Activated naive CD4-positive, alpha-beta T cell treated with anti-CD3 and anti-CD28 coated beads, Interleukin-2, amount 50 U/mL, for 72 hours (primary cell): ENCODE measurements at regions not wholly inside any gene's neighbourhood (a gene's known extent, or its start where the extent isn't known, plus 50 kb on each side); places are given as distances from the start of the nearest gene placed in this dataset.
"Not testable (repeated sequence)": the region's sequence is repeated elsewhere in the genome, so short reads cannot be mapped to it uniquely, and the experiment has no call there.

Experiments used
- ATAC-seq, 2 donors: fragments of 150-1000 bp; cut with Tn5 transposase; 2 replicates each; pipeline ENCODE4 v1.10.0; 2021; ENCODE audit warnings: mild to moderate bottlenecking in 2 of 2, moderate library complexity in 2 of 2
- DNase-seq, 2 donors: peaks; one replicate each; pipeline ENCODE4 v3.0.0; 2021 to 2022; ENCODE audit warnings: low spot score in 2 of 2
- H3K27ac Mint-ChIP-seq, 2 donors: one replicate each; pipeline ENCODE4 v1.8.0; 2022; ENCODE audit warnings: mild to moderate bottlenecking in 2 of 2, mixed read lengths in 2 of 2
- H3K36me3 Mint-ChIP-seq, 2 donors: one replicate each; pipeline ENCODE4 v1.8.0; 2022; ENCODE audit warnings: mixed read lengths in 2 of 2
- H3K9me3 Mint-ChIP-seq, 2 donors: one replicate each; pipeline ENCODE4 v1.8.0; 2022; ENCODE audit warnings: mixed read lengths in 2 of 2

DNA sequence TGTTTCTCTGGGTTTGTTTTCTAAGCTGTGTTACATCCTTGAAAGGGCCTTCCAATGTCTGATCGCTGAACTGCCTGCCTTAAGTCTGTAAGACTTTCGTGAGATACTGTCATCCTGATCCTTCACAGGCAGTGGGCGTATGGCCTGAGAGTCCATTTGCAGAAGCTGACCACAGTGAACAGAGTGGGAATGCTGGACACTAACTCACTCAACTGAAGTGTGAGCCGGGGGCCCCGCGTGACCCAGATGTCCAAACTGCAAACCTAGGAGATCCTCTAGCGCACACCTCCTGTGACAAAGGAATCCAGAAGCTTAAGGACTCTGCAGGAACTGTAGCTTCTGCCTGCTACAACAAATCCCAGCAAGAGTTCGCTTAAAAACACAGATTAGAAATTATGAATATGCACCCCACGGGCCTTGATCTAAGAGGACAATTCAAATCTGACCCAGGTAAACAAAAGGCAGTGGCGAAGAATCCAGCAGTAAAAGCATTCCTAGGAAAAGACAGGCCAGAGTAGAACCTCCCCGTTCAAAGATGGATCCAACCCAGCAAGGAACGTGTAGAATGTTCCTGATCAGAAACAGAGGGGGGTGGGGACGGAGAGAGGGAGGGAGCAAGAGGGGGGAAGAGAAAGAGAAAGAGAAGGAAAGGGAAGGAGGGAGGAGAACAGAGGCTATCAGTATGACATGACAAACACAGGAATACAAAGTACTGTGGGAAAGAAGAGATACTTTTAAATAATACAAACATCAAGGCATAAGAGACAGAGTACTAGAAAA lies 135.0 kb upstream of the AFDN start:
- Mint-ChIP-seq H3K27ac (no peak overlapping the region), H3K9me3 (peaks cover 2 to 4% of the 10 kb centered on the region in 2 donors), H3K36me3 (no peaks in the 10 kb centered on the region)
- ATAC-seq (no peak), DNase-seq (no peak)

DNA sequence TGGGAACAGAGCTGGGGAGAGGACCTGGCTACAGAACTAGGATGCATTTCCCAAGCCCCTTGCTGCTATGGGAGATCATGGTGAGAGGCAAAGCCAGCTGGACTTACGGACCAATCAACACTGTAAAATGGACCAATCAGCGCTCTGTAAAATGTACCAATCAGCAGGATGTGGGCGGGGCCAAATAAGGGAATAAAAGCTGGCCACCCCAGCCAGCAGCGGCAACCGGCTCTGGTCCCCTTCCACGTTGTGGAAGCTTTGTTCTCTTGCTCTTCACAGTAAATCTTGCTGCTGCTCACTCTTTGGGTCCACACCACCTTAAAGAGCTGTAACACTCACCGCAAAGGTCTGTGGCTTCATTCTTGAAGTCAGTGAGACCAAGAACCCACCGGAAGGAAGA lies 133.2 kb upstream of the AFDN start:
- H3K27ac Mint-ChIP-seq, ATAC-seq, H3K9me3 Mint-ChIP-seq, H3K36me3 Mint-ChIP-seq, DNase-seq: not testable (repeated sequence)

DNA sequence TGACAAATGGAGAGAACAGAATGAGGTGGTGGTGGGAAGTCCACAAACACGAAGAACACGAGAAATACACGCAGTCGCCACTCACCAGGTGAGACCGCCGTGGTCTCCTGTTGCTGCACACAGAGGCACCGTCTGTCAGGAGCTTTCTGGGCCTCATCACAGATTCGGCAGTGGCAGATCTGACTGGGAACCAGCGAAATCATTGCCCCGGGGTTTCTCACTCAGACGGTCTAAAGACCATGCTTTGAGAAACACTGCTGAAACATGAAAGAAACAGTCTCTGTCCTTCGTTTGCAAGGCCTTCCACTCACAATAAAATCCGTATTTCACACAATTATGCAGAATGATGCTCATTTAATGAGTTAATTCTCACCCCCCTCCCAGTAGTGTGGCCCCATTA lies 130.9 kb upstream of the AFDN start:
- ATAC-seq (no peak), DNase-seq (no peak)
- Mint-ChIP-seq H3K36me3 (no peaks in the 10 kb centered on the region), H3K9me3 (peaks cover 0 to 4% of the 10 kb centered on the region in 2 donors), H3K27ac (no peak overlapping the region)

DNA sequence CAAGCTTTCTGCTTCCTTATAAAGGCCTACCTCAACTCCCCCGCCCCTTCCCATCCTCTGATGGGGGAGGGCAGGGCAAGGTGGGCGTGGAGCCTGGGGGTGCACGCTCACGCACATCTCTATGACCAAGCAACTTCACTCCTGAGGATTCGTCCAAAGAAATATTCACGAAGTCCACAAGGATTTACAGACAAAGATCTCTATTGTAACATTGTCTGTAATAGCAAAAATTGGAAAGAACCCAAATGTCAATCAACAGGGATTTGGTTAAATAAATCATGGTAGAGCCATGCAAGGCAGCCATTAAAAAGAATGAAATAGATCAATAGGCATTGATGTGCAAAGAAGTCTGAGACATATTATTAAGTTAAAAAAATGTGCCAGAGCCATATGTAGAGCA lies 130.4 kb upstream of the AFDN start:
- H3K27ac Mint-ChIP-seq, result no peak overlapping the region
- no peak for ATAC-seq

DNA sequence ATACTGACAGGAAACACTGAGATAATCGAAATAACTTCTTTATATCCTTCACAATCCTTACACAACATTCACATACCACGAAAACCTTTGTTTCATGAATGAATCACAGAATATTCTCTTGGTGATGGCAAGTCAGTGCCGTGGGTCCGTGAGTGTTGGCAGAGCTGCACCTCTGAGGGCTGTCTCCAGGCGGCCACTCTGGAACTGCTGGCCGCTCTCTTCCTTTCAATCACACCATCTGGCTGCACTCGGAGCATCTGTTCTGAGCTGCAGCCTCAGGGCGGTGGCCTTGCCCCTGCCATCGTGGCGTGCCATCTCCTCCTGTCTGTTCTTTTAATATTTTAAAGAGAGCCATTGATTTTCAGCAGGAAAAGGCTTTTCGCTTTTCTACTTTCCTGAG lies 129.4 kb upstream of the AFDN start:
- no peak overlapping the region for H3K27ac Mint-ChIP-seq
- no peaks in the 10 kb centered on the region for H3K36me3 Mint-ChIP-seq
- peaks cover 0 to 4% of the 10 kb centered on the region in 2 donors for H3K9me3 Mint-ChIP-seq
- DNase-seq, result no peak
- no peak for ATAC-seq

More for the DNA sequence above, 130.4 kb upstream of the AFDN start:
- no peak for DNase-seq
- no peaks in the 10 kb centered on the region for H3K36me3 Mint-ChIP-seq
- H3K9me3 Mint-ChIP-seq, result peaks cover 0 to 4% of the 10 kb centered on the region in 2 donors

DNA sequence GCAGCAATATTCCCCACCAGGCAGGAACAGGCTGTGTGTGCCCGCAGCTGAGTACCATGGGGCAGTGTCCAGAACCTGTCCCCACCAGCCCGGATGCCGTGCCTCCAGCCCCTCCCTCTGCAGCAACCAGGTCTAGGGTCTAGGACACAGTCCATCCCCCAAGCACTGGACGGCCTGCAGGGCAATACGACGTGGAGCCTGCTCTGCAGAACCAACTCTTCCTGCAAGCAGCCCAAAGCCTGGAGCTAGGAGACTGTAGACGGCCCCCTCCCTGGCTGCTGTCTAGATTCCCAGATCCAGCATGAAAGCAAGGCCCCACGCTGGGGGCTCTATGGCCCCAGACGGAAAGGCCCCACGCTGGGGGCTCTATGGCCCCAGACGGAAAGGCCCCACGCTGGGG lies 128.2 kb upstream of the AFDN start:
- Mint-ChIP-seq H3K36me3 (no peaks in the 10 kb centered on the region), H3K9me3 (peaks cover 0 to 4% of the 10 kb centered on the region in 2 donors), H3K27ac (peak overlapping the region in 1 of 2 donors; percentile 88)
- ATAC-seq (no peak), DNase-seq (no peak)

DNA sequence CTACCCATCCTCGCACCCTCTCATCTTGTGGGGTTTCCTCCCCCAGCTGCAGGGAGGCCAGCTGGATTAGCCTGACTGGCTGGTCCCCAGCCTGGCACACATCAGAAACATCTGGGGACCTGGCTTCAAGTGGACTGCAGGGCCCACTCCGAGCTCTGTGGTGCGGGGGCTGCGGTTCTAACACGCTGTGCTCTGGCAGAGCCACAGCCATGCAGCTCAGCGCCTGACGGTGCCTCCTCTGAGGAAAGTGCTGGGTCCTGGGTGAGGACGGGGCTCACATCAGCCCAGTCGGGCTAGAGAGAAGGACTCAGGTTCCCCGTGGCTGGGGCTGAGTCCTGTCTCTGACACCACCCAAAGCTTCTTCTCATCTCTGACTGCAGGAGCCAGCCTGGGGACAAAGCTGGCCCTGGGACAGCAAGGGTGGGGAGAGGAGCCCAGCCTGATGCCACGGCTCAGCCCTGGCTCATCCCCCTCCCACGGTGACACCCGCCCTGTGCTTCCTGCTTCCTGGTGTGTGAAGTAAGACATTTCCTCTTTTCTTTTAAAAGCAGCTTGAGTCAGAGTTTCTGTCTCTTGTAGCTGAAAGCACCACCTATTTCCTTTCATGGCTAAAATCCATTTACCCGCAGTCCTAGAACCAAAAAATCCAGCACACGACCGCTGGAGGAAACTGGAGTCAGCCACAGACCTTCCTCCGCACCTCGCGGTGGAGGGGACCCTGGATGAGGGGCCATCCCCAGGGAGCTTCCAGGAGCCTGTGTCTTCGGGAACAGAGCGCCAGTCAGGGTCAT lies 127.4 kb upstream of the AFDN start:
- Mint-ChIP-seq H3K36me3 (no peaks in the 10 kb centered on the region), H3K27ac (peak overlapping the region; percentile 88 to 92), H3K9me3 (peaks cover 0 to 2% of the 10 kb centered on the region in 2 donors)
- DNase-seq (peak; percentile 55 to 66), ATAC-seq (peak; percentile 93 to 95)

DNA sequence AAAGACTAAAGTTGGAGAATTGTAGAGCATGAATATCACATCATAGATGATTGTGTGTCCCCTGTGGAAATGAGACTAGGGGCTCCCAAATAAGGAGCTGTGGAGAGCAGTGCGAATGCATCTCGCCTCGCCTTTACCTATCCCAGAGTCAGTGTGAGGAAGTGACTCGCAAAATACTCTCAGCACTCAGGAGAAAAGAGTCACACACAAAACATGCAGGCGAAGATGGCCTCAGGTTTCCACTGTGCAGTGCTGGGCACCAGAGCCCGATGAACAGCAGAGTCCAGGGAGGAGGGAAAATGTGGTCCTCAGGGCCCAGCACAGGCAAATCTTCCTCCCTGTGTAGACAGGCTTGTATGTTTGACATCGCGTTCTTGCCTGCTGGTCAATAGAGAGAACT lies 126.5 kb upstream of the AFDN start:
- no peaks in the 10 kb centered on the region for H3K36me3 Mint-ChIP-seq
- no peaks in the 10 kb centered on the region for H3K9me3 Mint-ChIP-seq
- no peak for ATAC-seq
- DNase-seq, result no peak
- no peak overlapping the region for H3K27ac Mint-ChIP-seq

DNA sequence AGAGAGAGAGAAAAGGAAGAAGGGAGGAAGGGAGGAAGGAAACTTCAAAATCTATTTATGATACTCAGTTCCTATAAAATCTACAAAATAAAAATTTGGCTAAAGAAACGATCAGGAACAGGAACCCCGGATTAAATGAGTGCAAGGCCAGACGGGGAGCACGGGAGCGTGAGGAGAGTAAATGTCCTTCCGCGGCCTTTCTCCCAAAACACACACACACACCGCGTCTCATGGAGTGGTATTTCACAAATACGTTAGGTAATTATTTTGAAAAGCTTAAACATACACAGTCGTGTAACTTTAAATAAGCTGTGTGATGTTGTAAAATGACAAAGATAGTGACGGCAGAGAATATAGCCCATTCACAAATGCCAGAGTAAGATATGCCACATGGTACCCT lies 125.7 kb upstream of the AFDN start:
- Mint-ChIP-seq H3K9me3 (no peaks in the 10 kb centered on the region), H3K27ac (no peak overlapping the region), H3K36me3 (no peaks in the 10 kb centered on the region)
- ATAC-seq, result no peak
- DNase-seq, result no peak

DNA sequence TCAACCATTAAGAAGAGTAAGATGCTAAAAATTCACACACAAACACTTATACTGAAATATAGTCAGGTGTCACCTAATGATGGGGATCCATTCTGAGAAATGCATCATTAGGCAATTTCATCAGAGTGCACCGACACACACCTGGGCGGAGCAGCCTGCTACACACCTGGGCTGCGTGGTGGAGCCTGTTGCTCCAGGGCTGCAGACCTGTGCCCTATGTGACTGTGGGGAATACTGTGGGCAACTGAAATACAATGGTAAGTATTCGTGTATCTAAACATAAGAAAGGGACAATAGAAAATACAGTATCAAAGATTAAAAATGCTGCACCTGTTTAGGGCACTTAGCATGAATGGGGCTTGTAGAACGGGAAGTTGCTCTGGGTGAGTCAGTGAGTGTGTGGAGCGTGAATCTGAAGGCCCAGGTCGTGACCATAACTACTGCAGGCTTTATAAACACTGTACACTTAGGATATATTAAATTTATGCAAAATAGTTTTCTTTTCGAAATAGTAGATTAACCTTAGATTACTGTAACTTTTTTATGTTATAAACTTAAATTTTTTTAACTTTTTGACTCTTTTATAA lies 124.4 kb upstream of the AFDN start:
- Mint-ChIP-seq H3K9me3 (no peaks in the 10 kb centered on the region), H3K27ac (no peak overlapping the region), H3K36me3 (no peaks in the 10 kb centered on the region)
- DNase-seq, result no peak
- ATAC-seq, result no peak

DNA sequence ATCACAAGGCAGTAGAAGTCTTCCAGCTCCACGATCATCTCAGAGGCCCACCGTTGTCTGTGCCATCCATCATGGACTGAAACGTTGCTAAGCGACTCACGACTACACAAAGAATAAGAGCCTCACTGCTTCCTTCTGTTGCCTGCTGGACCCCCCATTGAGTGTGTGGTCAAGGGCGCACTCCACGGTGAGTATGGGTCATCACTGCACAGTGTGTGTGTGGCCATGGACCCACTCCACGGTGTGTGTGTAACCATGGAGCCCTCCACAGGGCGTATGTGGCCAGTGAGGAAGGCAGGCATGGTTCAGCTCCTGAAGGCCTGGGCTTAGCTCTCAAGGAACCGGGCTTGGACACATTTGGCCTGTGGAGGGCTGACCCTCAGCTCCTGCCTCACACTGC lies 123.4 kb upstream of the AFDN start:
- Mint-ChIP-seq H3K36me3 (no peaks in the 10 kb centered on the region), H3K9me3 (no peaks in the 10 kb centered on the region), H3K27ac (no peak overlapping the region)
- ATAC-seq (no peak), DNase-seq (no peak)

DNA sequence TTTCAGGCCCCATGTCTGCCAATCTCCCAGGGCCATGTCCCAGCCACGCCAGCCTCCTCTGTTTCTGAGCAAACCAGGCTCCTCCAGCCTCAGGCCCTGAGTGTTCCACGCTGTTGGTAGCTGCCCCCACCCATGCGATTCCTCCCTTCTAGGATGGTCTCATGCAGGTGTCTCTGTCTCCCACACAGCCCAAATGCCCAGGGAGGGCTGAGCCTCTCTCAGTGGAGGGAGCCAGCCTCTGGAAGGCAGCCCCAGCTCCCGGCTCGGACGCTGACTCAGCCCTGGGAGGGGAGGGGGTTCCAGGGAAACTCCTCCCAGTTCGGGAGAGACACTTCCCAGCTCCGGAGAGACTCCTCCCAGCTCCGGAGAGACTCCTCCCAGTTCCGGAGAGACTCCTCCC lies 122.9 kb upstream of the AFDN start:
- Mint-ChIP-seq H3K36me3 (no peaks in the 10 kb centered on the region), H3K27ac (no peak overlapping the region), H3K9me3 (no peaks in the 10 kb centered on the region)
- no peak for ATAC-seq
- no peak for DNase-seq

DNA sequence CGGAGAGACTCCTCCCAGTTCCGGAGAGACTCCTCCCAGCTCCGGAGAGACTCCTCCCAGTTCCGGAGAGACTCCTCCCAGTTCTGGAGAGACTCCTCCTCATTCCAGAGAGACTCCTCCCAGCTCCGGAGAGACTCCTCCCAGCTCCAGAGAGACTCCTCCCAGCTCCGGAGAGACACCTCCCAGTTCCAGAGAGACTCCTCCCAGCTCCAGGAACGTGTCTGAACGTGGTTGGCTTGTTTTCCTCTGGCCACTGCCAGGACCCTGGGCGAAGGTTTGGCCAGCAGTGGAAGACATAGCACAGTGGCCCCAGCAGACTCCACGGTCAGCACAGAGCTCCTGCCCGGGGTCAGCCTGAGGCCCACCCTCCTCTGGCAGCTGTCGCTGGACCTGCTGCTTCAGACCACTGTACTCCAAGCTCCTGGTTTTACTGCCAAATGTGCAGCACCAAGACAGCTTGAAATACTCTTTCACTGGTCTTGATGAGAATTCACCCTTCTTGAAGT lies 122.3 kb upstream of the AFDN start:
- DNase-seq (no peak), ATAC-seq (no peak)
- Mint-ChIP-seq H3K27ac (no peak overlapping the region), H3K9me3 (no peaks in the 10 kb centered on the region), H3K36me3 (no peaks in the 10 kb centered on the region)

DNA sequence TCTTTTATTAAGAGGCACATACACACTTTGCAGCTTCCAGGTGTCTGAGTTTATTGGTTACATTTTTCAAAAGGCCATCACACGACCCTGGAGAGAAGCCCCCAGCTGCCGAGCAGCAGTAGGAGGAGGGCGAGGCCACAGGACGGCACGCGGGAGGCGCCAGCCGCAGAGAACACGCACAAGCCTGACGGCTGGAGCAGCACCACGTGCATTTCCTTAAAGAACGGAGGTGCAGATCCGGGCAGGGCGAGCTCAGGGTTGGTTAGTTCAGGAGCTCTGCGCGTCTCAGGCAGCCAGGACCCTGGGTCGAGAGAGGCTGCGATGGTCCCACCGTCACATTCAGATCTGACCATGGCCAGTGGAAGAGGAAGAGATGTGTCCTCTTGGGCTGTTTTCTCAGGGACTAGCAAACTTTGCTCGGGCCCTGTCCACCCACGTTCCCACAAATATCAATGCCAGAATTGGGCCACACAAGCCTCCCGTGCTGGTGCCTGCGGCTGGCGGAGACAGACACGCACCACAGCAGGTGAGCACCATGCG lies 121.4 kb upstream of the AFDN start:
- no peak for ATAC-seq
- DNase-seq, result no peak
- H3K27ac Mint-ChIP-seq, result no peak overlapping the region
- H3K36me3 Mint-ChIP-seq, result no peaks in the 10 kb centered on the region
- H3K9me3 Mint-ChIP-seq, result no peaks in the 10 kb centered on the region

DNA sequence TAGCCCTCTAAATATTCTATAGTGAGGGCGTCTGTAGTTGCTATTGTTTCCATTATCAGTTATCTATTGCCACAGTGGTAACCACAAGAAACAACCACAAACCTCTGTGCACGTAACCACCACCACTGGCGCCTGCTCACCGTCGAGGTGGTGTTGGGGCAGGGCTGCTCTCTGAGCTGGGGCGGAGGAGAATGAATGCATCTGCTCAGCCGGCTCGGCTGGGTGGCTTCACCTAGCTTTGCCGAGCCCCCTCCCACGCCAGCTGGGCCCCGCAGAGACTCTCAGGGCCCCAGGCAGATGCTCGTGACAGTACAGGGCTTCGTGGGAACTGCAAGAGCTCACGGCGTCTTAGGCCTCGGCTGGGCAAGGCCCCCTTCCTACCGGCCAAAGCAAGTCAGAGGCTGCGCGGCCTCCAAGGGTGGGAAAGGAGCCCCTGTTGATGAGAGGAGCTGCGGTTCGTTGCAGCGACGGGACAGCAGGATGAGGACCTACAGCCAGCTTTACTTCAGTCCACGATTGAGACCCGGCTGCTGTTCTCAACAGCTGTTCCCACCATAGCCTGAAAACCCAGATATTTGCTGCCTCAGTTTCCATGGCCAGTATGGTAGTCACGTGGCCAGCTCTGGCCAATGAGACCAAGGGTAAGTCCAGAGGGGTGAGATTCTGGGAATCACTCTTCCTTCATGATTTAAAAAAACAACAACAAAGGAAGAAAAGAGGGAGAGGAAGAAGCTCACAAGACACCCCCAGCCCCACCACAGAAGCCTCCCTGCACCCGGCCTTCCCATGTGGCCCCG lies 120.2 kb upstream of the AFDN start:
- Mint-ChIP-seq H3K27ac (peak overlapping the region in 1 of 2 donors; percentile 80), H3K9me3 (no peaks in the 10 kb centered on the region)

DNA sequence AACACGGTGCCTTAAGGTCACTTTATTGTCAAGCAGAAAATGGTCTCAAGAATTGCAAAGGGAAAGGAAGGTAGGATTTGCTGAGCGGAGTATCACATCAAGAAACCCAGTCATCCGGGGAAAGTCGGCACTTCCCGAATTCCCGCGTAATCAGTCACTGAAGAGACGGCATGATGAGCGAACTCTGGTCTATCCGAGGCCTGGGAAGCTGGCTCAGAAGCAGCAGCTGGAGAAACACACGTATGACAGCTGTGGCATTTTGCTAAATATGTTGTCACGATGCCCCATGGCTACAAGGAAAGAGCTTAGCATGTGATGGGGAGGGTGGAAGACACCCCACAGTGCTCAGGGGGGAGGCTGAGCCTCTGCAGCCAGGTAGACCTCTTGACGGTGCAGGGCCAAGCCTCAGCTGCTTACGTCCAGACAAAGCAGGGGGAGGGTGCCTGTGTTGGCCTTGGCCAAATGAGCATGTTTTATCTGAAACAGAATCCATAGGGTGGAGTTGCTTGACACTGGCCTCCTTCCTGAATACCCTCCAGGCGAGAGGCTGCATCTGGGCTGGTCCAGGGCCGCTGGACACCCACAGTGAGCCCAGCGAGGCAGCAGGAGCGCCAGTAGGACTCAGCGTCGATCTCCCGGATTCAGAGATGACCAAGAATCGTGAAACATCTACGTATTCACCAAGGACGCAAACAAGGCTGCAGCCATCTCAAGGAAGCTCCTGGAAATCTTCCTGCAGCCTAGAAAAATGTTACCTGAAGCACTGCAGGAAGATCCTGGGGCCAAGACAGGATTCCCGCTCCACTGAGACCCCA lies 118.8 kb upstream of the AFDN start:
- no peaks in the 10 kb centered on the region for H3K36me3 Mint-ChIP-seq

More for the DNA sequence above, 120.2 kb upstream of the AFDN start:
- DNase-seq, result peak; percentile 57 to 68
- peak; percentile 94 for ATAC-seq
- no peaks in the 10 kb centered on the region for H3K36me3 Mint-ChIP-seq

More for the DNA sequence above, 118.8 kb upstream of the AFDN start:
- H3K9me3 Mint-ChIP-seq, result no peaks in the 10 kb centered on the region
- DNase-seq, result no peak
- H3K27ac Mint-ChIP-seq, result no peak overlapping the region
- no peak for ATAC-seq
